Endothelial cell of umbilical vein (primary cell): ENCODE measurements at regions not wholly inside any gene's neighbourhood (a gene's known extent, or its start where the extent isn't known, plus 50 kb on each side); places are given as distances from the start of the nearest gene placed in this dataset.

Experiments
- BruUV-seq: library from RNA; stranded (reverse); fragments of 400-500 nt; replicated peaks from 2 replicates; lab custom pipeline; 2021; lab: Mats Ljungman, UMichigan
- CTCF ChIA-PET: fragments of 300-600, 350-600 bp; sonication (Branson Sonifier 250); formaldehyde crosslinking; loops from one replicate; lab custom pipeline; 2021; ENCODE audit warnings: antibody characterized with exemption, inconsistent platforms; lab: Charles Lee
- POLR2A ChIA-PET: fragments of 300-600, 350-600 bp; sonication (Branson Sonifier 250); formaldehyde crosslinking; loops from one replicate; lab custom pipeline; 2021; ENCODE audit warnings: antibody characterized with exemption, inconsistent platforms; lab: Charles Lee
- DNase-seq: peaks from one replicate; pipeline ENCODE4 v3.0.0-alpha.2; 2011; ENCODE audit warnings: low read depth, low spot score
- FAIRE-seq: peaks from 2 replicates; lab custom pipeline; 2011; peaks lifted over from hg19 to GRCh38; lab: Jason Lieb, UNC
- H2AFZ ChIP-seq: 2 replicates; pipeline ENCODE4 v1.6.0; 2012; ENCODE audit warnings: low read depth, low read length, control low read depth, inconsistent platforms
- H3K27ac ChIP-seq: 2 replicates; pipeline ENCODE4 v1.5.1; 2011; ENCODE audit warnings: low read depth, mild to moderate bottlenecking, control low read depth, low read length, moderate library complexity; ENCODE audit not compliant: insufficient read depth
- H3K27me3 ChIP-seq, 2 experiments: 2 replicates each; pipeline versions ENCODE4 v1.6.0 to v1.6.1; 2011; ENCODE audit warnings: low read length in 2 of 2, mixed read lengths in 1 of 2; ENCODE audit not compliant: control insufficient read depth in 2 of 2, insufficient read depth in 2 of 2
- H3K36me3 ChIP-seq, 2 experiments: 2 replicates in 1 of 2; 3 replicates in 1 of 2; pipeline ENCODE4 v1.5.1; 2011; ENCODE audit warnings: low read length in 2 of 2, mild to moderate bottlenecking in 1 of 2, moderate library complexity in 1 of 2; ENCODE audit not compliant: control insufficient read depth in 2 of 2, insufficient read depth in 2 of 2; ENCODE audit errors: extremely low read depth in 1 of 2
- H3K4me1 ChIP-seq: 3 replicates; pipeline ENCODE4 v1.5.1; 2011; ENCODE audit warnings: mild to moderate bottlenecking, low read length; ENCODE audit not compliant: control insufficient read depth, insufficient read depth; ENCODE audit errors: extremely low read depth
- H3K4me2 ChIP-seq: 2 replicates; pipeline ENCODE4 v1.6.1; 2011; ENCODE audit warnings: low read length, control low read depth, mixed read lengths; ENCODE audit not compliant: insufficient read depth
- H3K4me3 ChIP-seq, 3 experiments: fragments of 200-600 bp in 1 of 3; sonication (generic), shearing (Covaris generic) in 1 of 3; replicated peaks in 1 of 3; 2 replicates each; pipeline ENCODE4 v1.5.1; 2011 to 2016; ENCODE audit warnings: control low read depth in 3 of 3, low read length in 3 of 3, mild to moderate bottlenecking in 2 of 3, inconsistent platforms in 1 of 3, low read depth in 1 of 3, moderate library complexity in 1 of 3; ENCODE audit not compliant: insufficient read depth in 1 of 3
- H3K79me2 ChIP-seq: 2 replicates; pipeline ENCODE4 v1.6.0; 2012; ENCODE audit warnings: low read length, inconsistent platforms; ENCODE audit not compliant: control insufficient read depth, insufficient read depth
- H3K9ac ChIP-seq: replicated peaks from 2 replicates; pipeline ENCODE3; 2011; ENCODE audit warnings: low read length, control low read depth; ENCODE audit not compliant: insufficient read depth; ENCODE audit errors: extremely low read depth
- H3K9me1 ChIP-seq: replicated peaks from 3 replicates; pipeline ENCODE4 v1.6.0; 2011; ENCODE audit warnings: mild to moderate bottlenecking, low read length; ENCODE audit not compliant: control insufficient read depth, insufficient read depth; ENCODE audit errors: extremely low read depth
- H3K9me3 ChIP-seq: replicated peaks from 2 replicates; pipeline ENCODE4 v1.5.1; 2012; ENCODE audit warnings: low read length, inconsistent platforms; ENCODE audit not compliant: control insufficient read depth, insufficient read depth
- H4K20me1 ChIP-seq: replicated peaks from 2 replicates; pipeline ENCODE3; 2011; ENCODE audit warnings: mild to moderate bottlenecking, low read length; ENCODE audit not compliant: control insufficient read depth, insufficient read depth; ENCODE audit errors: extremely low read depth
- EZH2 ChIP-seq: IDR thresholded peaks from 2 replicates; pipeline ENCODE4 v1.6.1; 2012; ENCODE audit warnings: borderline replicate concordance, low read depth, mild to moderate bottlenecking, moderate library complexity, low read length, inconsistent platforms; ENCODE audit not compliant: severe bottlenecking
- FOS ChIP-seq: IDR thresholded peaks from 2 replicates; pipeline ENCODE4 v1.6.1; 2011; ENCODE audit warnings: mild to moderate bottlenecking, low read length, moderate library complexity, borderline replicate concordance; ENCODE audit not compliant: insufficient read depth
- GATA2 ChIP-seq: IDR thresholded peaks from 2 replicates; pipeline ENCODE4 v1.7.0; 2011; ENCODE audit warnings: low read depth, mild to moderate bottlenecking, moderate library complexity, mixed read lengths, low read length; ENCODE audit not compliant: insufficient read length, insufficient read depth
- JUN ChIP-seq: IDR thresholded peaks from 2 replicates; pipeline ENCODE4 v1.6.1; 2011; ENCODE audit warnings: borderline replicate concordance, low read depth; ENCODE audit not compliant: insufficient read length, insufficient read depth
- MYC ChIP-seq: IDR thresholded peaks from one replicate; pipeline ENCODE4 v1.6.1; 2011; ENCODE audit warnings: mild to moderate bottlenecking, low read depth, low read length
- POLR2A ChIP-seq: IDR thresholded peaks from 2 replicates; pipeline ENCODE4 v1.6.1; 2012; ENCODE audit warnings: low read depth, mild to moderate bottlenecking, control low read depth, low read length
- POLR2AphosphoS5 ChIP-seq: IDR thresholded peaks from 2 replicates; pipeline ENCODE4 v1.6.1; 2012; ENCODE audit warnings: low read depth, mild to moderate bottlenecking, control low read depth, low read length, moderate library complexity; ENCODE audit not compliant: insufficient read depth
- dilution Hi-C: fragments of 300-500 bp; cut with MboI; formaldehyde crosslinking; loops from one replicate; pipeline ENCODE4 v1.15.0; 2019; ENCODE audit warnings: low sequenced_read_pairs; ENCODE audit not compliant: extremely low pct_ligation_motif_present
- intact Hi-C: fragments of 100-400 bp; cut with micrococcal nuclease; formaldehyde crosslinking; loops from one replicate; pipeline ENCODE4 v1.10.0; 2022
- TF ChIP-seq, protein P1 (sequence below), 2 donors: IDR thresholded peaks; 1 replicate in 1 of 2; 2 replicates in 1 of 2; pipeline ENCODE4 v1.5.1; 2011; ENCODE audit warnings: low read length in 2 of 2, mild to moderate bottlenecking in 2 of 2, moderate library complexity in 2 of 2, control low read depth in 1 of 2, inconsistent platforms in 1 of 2, low read depth in 1 of 2; ENCODE audit not compliant: insufficient read depth in 1 of 2; ENCODE audit errors: extremely low read depth in 1 of 2
- TF ChIP-seq, protein P2 (sequence below): IDR thresholded peaks from 2 replicates; pipeline ENCODE4 v1.6.1; 2011; ENCODE audit not compliant: insufficient read depth, insufficient read length

DNA sequence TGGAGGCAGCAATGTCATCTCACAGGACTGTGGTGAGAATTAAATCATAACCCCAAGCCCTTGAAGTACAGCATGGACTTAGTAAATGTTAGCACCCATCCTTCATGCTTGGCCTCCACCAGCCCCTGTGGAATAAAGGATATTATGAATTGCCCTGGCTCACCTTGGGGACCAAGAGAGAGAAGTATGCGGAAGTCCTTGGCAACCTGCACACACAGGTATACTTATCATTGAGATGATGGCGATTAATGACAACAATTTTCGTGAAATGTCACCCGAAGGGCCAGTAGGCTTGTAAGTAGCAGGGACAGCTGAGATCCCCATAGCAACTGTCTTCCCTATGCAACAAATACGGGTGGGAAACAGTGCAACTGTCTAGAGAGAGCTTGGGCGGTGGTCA, 102.0 kb downstream of the FAM43A start:
- H3K36me3 ChIP-seq, result no peaks in the 10 kb centered on the region
- BruUV-seq, result no TSS peak
- dilution Hi-C loops, result no loop called here
- ChIA-PET CTCF (no interaction called here), POLR2A (no interaction called here)
- no peaks in the 10 kb centered on the region for H3K27me3 ChIP-seq
- no peak overlapping the region for H3K27ac ChIP-seq
- H3K4me2 ChIP-seq, result no peak overlapping the region
- DNase-seq (no peak), FAIRE-seq (no peak)
- no peaks in the 10 kb centered on the region for H3K79me2 ChIP-seq
- intact Hi-C loops, result no loop called here
- no peak overlapping the region for H3K9ac ChIP-seq
- H2AFZ ChIP-seq, result no peak overlapping the region
- H3K9me3 ChIP-seq, result no peaks in the 10 kb centered on the region
- TF ChIP-seq EZH2 (no peak), JUN (no peak), FOS (no peak)
- H3K4me3 ChIP-seq, result no peak overlapping the region
- no peaks in the 10 kb centered on the region for H4K20me1 ChIP-seq
- H3K4me1 ChIP-seq, result no peaks in the 10 kb centered on the region
- no peaks in the 10 kb centered on the region for H3K9me1 ChIP-seq

GRCh38 chr3:194792368-194792767, 106.7 kb downstream of the FAM43A start:
- H3K4me3 ChIP-seq, result no peak overlapping the region
- no peaks in the 10 kb centered on the region for H3K9me1 ChIP-seq
- no peaks in the 10 kb centered on the region for H3K9me3 ChIP-seq
- no peak overlapping the region for H3K27ac ChIP-seq
- no TSS peak for BruUV-seq
- intact Hi-C loops (no loop called here), dilution Hi-C loops (no loop called here)
- no peak for TF ChIP-seq POLR2AphosphoS5
- TF ChIP-seq MYC, result no peak
- TF ChIP-seq, protein P1, sequence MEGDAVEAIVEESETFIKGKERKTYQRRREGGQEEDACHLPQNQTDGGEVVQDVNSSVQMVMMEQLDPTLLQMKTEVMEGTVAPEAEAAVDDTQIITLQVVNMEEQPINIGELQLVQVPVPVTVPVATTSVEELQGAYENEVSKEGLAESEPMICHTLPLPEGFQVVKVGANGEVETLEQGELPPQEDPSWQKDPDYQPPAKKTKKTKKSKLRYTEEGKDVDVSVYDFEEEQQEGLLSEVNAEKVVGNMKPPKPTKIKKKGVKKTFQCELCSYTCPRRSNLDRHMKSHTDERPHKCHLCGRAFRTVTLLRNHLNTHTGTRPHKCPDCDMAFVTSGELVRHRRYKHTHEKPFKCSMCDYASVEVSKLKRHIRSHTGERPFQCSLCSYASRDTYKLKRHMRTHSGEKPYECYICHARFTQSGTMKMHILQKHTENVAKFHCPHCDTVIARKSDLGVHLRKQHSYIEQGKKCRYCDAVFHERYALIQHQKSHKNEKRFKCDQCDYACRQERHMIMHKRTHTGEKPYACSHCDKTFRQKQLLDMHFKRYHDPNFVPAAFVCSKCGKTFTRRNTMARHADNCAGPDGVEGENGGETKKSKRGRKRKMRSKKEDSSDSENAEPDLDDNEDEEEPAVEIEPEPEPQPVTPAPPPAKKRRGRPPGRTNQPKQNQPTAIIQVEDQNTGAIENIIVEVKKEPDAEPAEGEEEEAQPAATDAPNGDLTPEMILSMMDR (IDR thresholded peaks at IDR 0.05; ENCODE audit: extremely low read depth in 1 of 2, insufficient read depth in 1 of 2, low read depth in 1 of 2, low read length in 2 of 2), result no peak
- TF ChIP-seq, protein P2, sequence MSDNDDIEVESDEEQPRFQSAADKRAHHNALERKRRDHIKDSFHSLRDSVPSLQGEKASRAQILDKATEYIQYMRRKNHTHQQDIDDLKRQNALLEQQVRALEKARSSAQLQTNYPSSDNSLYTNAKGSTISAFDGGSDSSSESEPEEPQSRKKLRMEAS, result no peak
- no peak for TF ChIP-seq EZH2
- TF ChIP-seq GATA2, result no peak
- TF ChIP-seq POLR2A, result no peak
- no peak for TF ChIP-seq JUN
- no peak for TF ChIP-seq FOS
- no peaks in the 10 kb centered on the region for H4K20me1 ChIP-seq
- H3K9ac ChIP-seq, result no peak overlapping the region
- H3K4me2 ChIP-seq, result no peak overlapping the region
- no peaks in the 10 kb centered on the region for H3K27me3 ChIP-seq
- H3K4me1 ChIP-seq, result no peaks in the 10 kb centered on the region
- no peaks in the 10 kb centered on the region for H3K79me2 ChIP-seq
- H3K36me3 ChIP-seq, result no peaks in the 10 kb centered on the region
- CTCF ChIA-PET, result interaction anchor here (0.8 to 1.0 kb wide), 2 partner anchors 9 to 179 kb away, joined by 3 to 5 read pairs; no protein-coding TSS in a partner anchor
- POLR2A ChIA-PET, result no interaction called here
- no peak for FAIRE-seq
- DNase-seq, result no peak
- H2AFZ ChIP-seq, result no peak overlapping the region
